GM23338 (cell line): ENCODE measurements at regions not wholly inside any gene's neighbourhood (a gene's known extent, or its start where the extent isn't known, plus 50 kb on each side); places are given as distances from the start of the nearest gene placed in this dataset.

ENCODE experiments used
- ATAC-seq: fragments of 200-7000 bp; cut with Tn5 transposase; 3 replicates; pipeline ENCODE4 v1.9.1; 2020
- DNase-seq: peaks from one replicate; pipeline ENCODE4 v3.0.0-alpha.2; 2015; ENCODE audit warnings: low spot score
- H2AFZ ChIP-seq: fragments of 200-600 bp; sonication (generic); 2 replicates; pipeline ENCODE4 v1.8.0; 2016; ENCODE audit warnings: antibody characterized with exemption, mild to moderate bottlenecking, moderate library complexity
- H3F3A ChIP-seq: fragments of 200-600 bp; sonication (generic); replicated peaks from 2 replicates; pipeline ENCODE4 v1.8.0; 2017; ENCODE audit warnings: antibody characterized with exemption, mixed run types, low read depth
- H3K27ac ChIP-seq: fragments of 200-600 bp; sonication (generic); 2 replicates; pipeline ENCODE4 v1.6.1; 2016; ENCODE audit warnings: low read depth
- H3K27me3 ChIP-seq: fragments of 200-600 bp; sonication (generic); 2 replicates; pipeline ENCODE4 v1.8.0; 2016; ENCODE audit warnings: mild to moderate bottlenecking, mixed run types, moderate library complexity; ENCODE audit not compliant: insufficient read depth
- H3K36me3 ChIP-seq: fragments of 200-600 bp; sonication (generic); 2 replicates; pipeline ENCODE4 v1.8.0; 2016; ENCODE audit warnings: mild to moderate bottlenecking; ENCODE audit not compliant: insufficient read depth
- H3K4me1 ChIP-seq: fragments of 200-600 bp; sonication (generic); 2 replicates; pipeline ENCODE4 v1.8.0; 2016; ENCODE audit warnings: mild to moderate bottlenecking, moderate library complexity; ENCODE audit not compliant: insufficient read depth
- H3K4me2 ChIP-seq: fragments of 200-600 bp; sonication (generic); 2 replicates; pipeline ENCODE4 v1.7.1; 2017; ENCODE audit warnings: mixed run types
- H3K4me3 ChIP-seq: fragments of 200-600 bp; sonication (generic); 2 replicates; pipeline ENCODE4 v1.6.1; 2016; ENCODE audit warnings: mixed run types
- H3K79me2 ChIP-seq: fragments of 200-600 bp; sonication (generic); replicated peaks from 2 replicates; pipeline ENCODE4 v1.8.0; 2017; ENCODE audit warnings: mild to moderate bottlenecking; ENCODE audit not compliant: insufficient read depth
- H3K9me2 ChIP-seq: fragments of 200-600 bp; sonication (generic); 2 replicates; pipeline ENCODE4 v1.8.0; 2017; ENCODE audit not compliant: insufficient read depth
- H4K20me1 ChIP-seq: fragments of 200-600 bp; sonication (generic); replicated peaks from 2 replicates; pipeline ENCODE4 v1.8.0; 2017; ENCODE audit warnings: mild to moderate bottlenecking; ENCODE audit not compliant: insufficient read depth
- H3K27ac Mint-ChIP-seq: 2 replicates; pipeline ENCODE4 v1.8.0; 2020; ENCODE audit warnings: inconsistent platforms, mild to moderate bottlenecking, moderate library complexity, mixed read lengths
- H3K27me3 Mint-ChIP-seq: 3 replicates; pipeline ENCODE4 v1.8.0; 2022; ENCODE audit warnings: low read depth, mild to moderate bottlenecking, moderate library complexity, mixed read lengths, inconsistent platforms; ENCODE audit not compliant: insufficient read depth, poor library complexity
- H3K36me3 Mint-ChIP-seq: 3 replicates; pipeline ENCODE4 v1.8.0; 2021; ENCODE audit warnings: low read depth, mild to moderate bottlenecking, inconsistent platforms, moderate library complexity, mixed read lengths
- H3K4me1 Mint-ChIP-seq: 3 replicates; pipeline ENCODE4 v1.8.0; 2020; ENCODE audit warnings: mild to moderate bottlenecking, inconsistent platforms, mixed read lengths
- H3K4me3 Mint-ChIP-seq: 3 replicates; pipeline ENCODE4 v1.8.0; 2021; ENCODE audit warnings: moderate library complexity, mild to moderate bottlenecking, inconsistent platforms, mixed read lengths
- H3K9me3 Mint-ChIP-seq: 3 replicates; pipeline ENCODE4 v1.8.0; 2020; ENCODE audit warnings: moderate library complexity, mild to moderate bottlenecking, inconsistent platforms, mixed read lengths
- CREB1 ChIP-seq: fragments of 250-450 bp; sonication (Bioruptor Pico); IDR thresholded peaks from 2 replicates; pipeline ENCODE4 v1.5.0; 2020; ENCODE audit warnings: low read depth, mild to moderate bottlenecking, moderate library complexity
- ETS1 ChIP-seq: IDR thresholded peaks from 2 replicates; pipeline ENCODE4 v1.6.1; 2016; ENCODE audit warnings: antibody characterized with exemption
- EZH2 ChIP-seq: fragments of 200-600 bp; sonication (generic); IDR thresholded peaks from one replicate; pipeline ENCODE4 v1.8.0; 2017; ENCODE audit warnings: antibody characterized with exemption, mild to moderate bottlenecking, low read depth; ENCODE audit not compliant: unreplicated experiment
- EZH2phosphoT487 ChIP-seq: fragments of 200-600 bp; sonication (generic); IDR thresholded peaks from one replicate; pipeline ENCODE4 v1.8.1; 2018; ENCODE audit warnings: antibody characterized with exemption; ENCODE audit not compliant: unreplicated experiment
- JUNB ChIP-seq: IDR thresholded peaks from one replicate; pipeline ENCODE4 v1.6.1; 2016; ENCODE audit warnings: antibody characterized with exemption; ENCODE audit not compliant: unreplicated experiment
- NANOG ChIP-seq: IDR thresholded peaks from 2 replicates; pipeline ENCODE4 v1.6.1; 2016; ENCODE audit warnings: antibody characterized with exemption, borderline replicate concordance
- POLR2AphosphoS5 ChIP-seq: IDR thresholded peaks from 2 replicates; pipeline ENCODE4 v1.6.1; 2016; ENCODE audit warnings: antibody characterized with exemption, low read depth
- REST ChIP-seq: IDR thresholded peaks from one replicate; pipeline ENCODE4 v1.6.1; 2018; ENCODE audit warnings: antibody characterized with exemption; ENCODE audit not compliant: unreplicated experiment
- STAT1 ChIP-seq: IDR thresholded peaks from one replicate; pipeline ENCODE4 v1.6.1; 2016; ENCODE audit warnings: antibody characterized with exemption; ENCODE audit not compliant: unreplicated experiment
- ZNF114 ChIP-seq: fragments of 250-450 bp; sonication (Bioruptor Pico); IDR thresholded peaks from 2 replicates; pipeline ENCODE4 v1.5.0; 2020; ENCODE audit warnings: mild to moderate bottlenecking, moderate library complexity
- ZNF331 ChIP-seq: fragments of 250-450 bp; sonication (Bioruptor Pico); IDR thresholded peaks from 2 replicates; pipeline ENCODE4 v1.5.0; 2020; ENCODE audit warnings: low read depth, mild to moderate bottlenecking, moderate library complexity

DNA sequence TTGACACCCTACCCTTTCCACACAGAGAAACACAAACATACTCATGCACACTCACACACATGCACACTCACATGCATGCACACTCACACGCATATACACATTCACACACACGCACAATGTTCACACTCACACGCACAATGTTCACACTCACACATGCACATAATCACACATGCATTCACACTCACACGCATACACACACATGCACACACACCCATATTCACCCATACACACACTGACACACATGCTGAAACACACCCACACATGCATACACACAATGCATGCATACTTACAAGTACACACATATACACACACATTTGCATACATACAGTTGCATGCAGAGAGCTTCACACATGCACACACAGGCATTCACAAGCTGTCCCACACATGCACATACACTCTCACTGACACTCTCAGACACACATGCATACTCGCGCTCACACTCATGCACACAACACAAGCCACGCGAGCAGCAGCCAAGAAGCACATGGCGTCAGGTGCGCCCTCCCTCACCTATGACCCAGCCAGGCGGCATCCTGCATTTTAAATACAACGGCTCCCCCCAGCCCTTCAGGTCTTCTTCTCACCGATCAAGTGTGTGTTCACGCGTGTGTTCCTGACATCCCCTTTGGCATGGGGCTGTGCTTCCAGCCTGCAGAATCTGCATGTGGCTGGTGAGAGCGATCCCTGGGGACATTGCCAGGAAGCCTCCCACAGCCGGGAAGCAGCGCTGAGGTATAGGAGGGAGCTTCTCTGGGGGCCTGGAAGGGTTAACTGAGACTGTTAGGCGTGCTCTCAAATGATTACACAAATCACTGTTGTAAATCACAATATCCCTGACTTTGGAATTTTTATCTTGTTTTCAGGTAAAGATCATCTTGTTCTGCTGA lies 195.1 kb downstream of the RTP5 start:
- H3F3A ChIP-seq, result peaks cover 13% of the 10 kb centered on the region; the same call in 1 of the 2 replicates
- 0 out of 2 replicates have a peak overlapping the region, but pooled peaks have one; percentile 66 for H3K4me2 ChIP-seq
- H3K9me2 ChIP-seq, result no peaks in the 10 kb centered on the region
- Mint-ChIP-seq H3K4me3 (no peak overlapping the region), H3K27ac (no peak overlapping the region; the same call in 1 of the 2 replicates), H3K36me3 (peaks cover 28% of the 10 kb centered on the region; the same call in 2 of the 3 replicates), H3K27me3 (peaks cover 11% of the 10 kb centered on the region), H3K4me1 (peaks cover 37% of the 10 kb centered on the region), H3K9me3 (peaks cover 38% of the 10 kb centered on the region)
- H4K20me1 ChIP-seq, result no peaks in the 10 kb centered on the region
- H3K27me3 ChIP-seq, result peaks cover 8% of the 10 kb centered on the region; the same call in 1 of the 2 replicates
- TF ChIP-seq ZNF114 (CRISPR knock-in tag) (no peak), POLR2AphosphoS5 (no peak), REST (no peak), STAT1 (no peak), EZH2phosphoT487 (no peak)
- H3K4me3 ChIP-seq, result no peak overlapping the region
- peaks cover 22% of the 10 kb centered on the region for H3K4me1 ChIP-seq
- DNase-seq (no peak), ATAC-seq (no peak)
- no peak overlapping the region for H2AFZ ChIP-seq
- peaks cover 13% of the 10 kb centered on the region; the same call in 1 of the 2 replicates for H3K36me3 ChIP-seq
- no peak overlapping the region for H3K27ac ChIP-seq
- H3K79me2 ChIP-seq, result no peaks in the 10 kb centered on the region

GRCh38 chr2:242065426-242065825 lies 195.9 kb downstream of the RTP5 start:
- ATAC-seq, result no peak
- Mint-ChIP-seq H3K27me3 (peaks cover 11% of the 10 kb centered on the region), H3K4me3 (no peak overlapping the region), H3K27ac (no peak overlapping the region), H3K9me3 (peaks cover 33% of the 10 kb centered on the region), H3K36me3 (peaks cover 24% of the 10 kb centered on the region; the same call in 2 of the 3 replicates), H3K4me1 (peaks cover 39% of the 10 kb centered on the region)
- Histone ChIP-seq H3K9me2 (no peaks in the 10 kb centered on the region), H4K20me1 (no peaks in the 10 kb centered on the region), H3K36me3 (0 out of 2 replicates have a peak, but pooled peaks cover 6% of the 10 kb centered on the region), H3K4me2 (no peak overlapping the region), H3K79me2 (no peaks in the 10 kb centered on the region), H3K4me1 (peaks cover 22% of the 10 kb centered on the region), H3F3A (peaks cover 13% of the 10 kb centered on the region; the same call in 1 of the 2 replicates), H2AFZ (no peak overlapping the region), H3K27ac (no peak overlapping the region), H3K27me3 (peaks cover 2% of the 10 kb centered on the region; the same call in 1 of the 2 replicates), H3K4me3 (no peak overlapping the region)
- DNase-seq, result no peak
- no peak for TF ChIP-seq JUNB
- TF ChIP-seq ZNF114 (CRISPR knock-in tag), result no peak
- TF ChIP-seq CREB1 (CRISPR knock-in tag), result no peak
- TF ChIP-seq STAT1, result no peak
- TF ChIP-seq ETS1, result no peak
- TF ChIP-seq EZH2, result no peak
- TF ChIP-seq REST, result no peak
- TF ChIP-seq ZNF331, result no peak
- no peak for TF ChIP-seq POLR2AphosphoS5
- no peak for TF ChIP-seq NANOG
- no peak for TF ChIP-seq EZH2phosphoT487
